Endothelial cell of umbilical vein (primary cell): ENCODE measurements at regions not wholly inside any gene's neighbourhood (a gene's known extent, or its start where the extent isn't known, plus 50 kb on each side); places are given as distances from the start of the nearest gene placed in this dataset.

Experiments used
- BruUV-seq: library from RNA; stranded (reverse); fragments of 400-500 nt; replicated peaks from 2 replicates; lab custom pipeline; 2021; lab: Mats Ljungman, UMichigan
- CTCF ChIA-PET: fragments of 300-600, 350-600 bp; sonication (Branson Sonifier 250); formaldehyde crosslinking; loops from one replicate; lab custom pipeline; 2021; ENCODE audit warnings: antibody characterized with exemption, inconsistent platforms; lab: Charles Lee
- POLR2A ChIA-PET: fragments of 300-600, 350-600 bp; sonication (Branson Sonifier 250); formaldehyde crosslinking; loops from one replicate; lab custom pipeline; 2021; ENCODE audit warnings: antibody characterized with exemption, inconsistent platforms; lab: Charles Lee
- DNase-seq: peaks from one replicate; pipeline ENCODE4 v3.0.0-alpha.2; 2011; ENCODE audit warnings: low read depth, low spot score
- FAIRE-seq: peaks from 2 replicates; lab custom pipeline; 2011; peaks lifted over from hg19 to GRCh38; lab: Jason Lieb, UNC
- H2AFZ ChIP-seq: 2 replicates; pipeline ENCODE4 v1.6.0; 2012; ENCODE audit warnings: low read depth, low read length, control low read depth, inconsistent platforms
- H3K27ac ChIP-seq: 2 replicates; pipeline ENCODE4 v1.5.1; 2011; ENCODE audit warnings: low read depth, mild to moderate bottlenecking, control low read depth, low read length, moderate library complexity; ENCODE audit not compliant: insufficient read depth
- H3K27me3 ChIP-seq, 2 experiments: 2 replicates each; pipeline versions ENCODE4 v1.6.0 to v1.6.1; 2011; ENCODE audit warnings: low read length in 2 of 2, mixed read lengths in 1 of 2; ENCODE audit not compliant: control insufficient read depth in 2 of 2, insufficient read depth in 2 of 2
- H3K36me3 ChIP-seq, 2 experiments: 2 replicates in 1 of 2; 3 replicates in 1 of 2; pipeline ENCODE4 v1.5.1; 2011; ENCODE audit warnings: low read length in 2 of 2, mild to moderate bottlenecking in 1 of 2, moderate library complexity in 1 of 2; ENCODE audit not compliant: control insufficient read depth in 2 of 2, insufficient read depth in 2 of 2; ENCODE audit errors: extremely low read depth in 1 of 2
- H3K4me1 ChIP-seq: 3 replicates; pipeline ENCODE4 v1.5.1; 2011; ENCODE audit warnings: mild to moderate bottlenecking, low read length; ENCODE audit not compliant: control insufficient read depth, insufficient read depth; ENCODE audit errors: extremely low read depth
- H3K4me2 ChIP-seq: 2 replicates; pipeline ENCODE4 v1.6.1; 2011; ENCODE audit warnings: low read length, control low read depth, mixed read lengths; ENCODE audit not compliant: insufficient read depth
- H3K4me3 ChIP-seq, 3 experiments: fragments of 200-600 bp in 1 of 3; sonication (generic), shearing (Covaris generic) in 1 of 3; replicated peaks in 1 of 3; 2 replicates each; pipeline ENCODE4 v1.5.1; 2011 to 2016; ENCODE audit warnings: control low read depth in 3 of 3, low read length in 3 of 3, mild to moderate bottlenecking in 2 of 3, inconsistent platforms in 1 of 3, low read depth in 1 of 3, moderate library complexity in 1 of 3; ENCODE audit not compliant: insufficient read depth in 1 of 3
- H3K79me2 ChIP-seq: 2 replicates; pipeline ENCODE4 v1.6.0; 2012; ENCODE audit warnings: low read length, inconsistent platforms; ENCODE audit not compliant: control insufficient read depth, insufficient read depth
- H3K9ac ChIP-seq: replicated peaks from 2 replicates; pipeline ENCODE3; 2011; ENCODE audit warnings: low read length, control low read depth; ENCODE audit not compliant: insufficient read depth; ENCODE audit errors: extremely low read depth
- H3K9me1 ChIP-seq: replicated peaks from 3 replicates; pipeline ENCODE4 v1.6.0; 2011; ENCODE audit warnings: mild to moderate bottlenecking, low read length; ENCODE audit not compliant: control insufficient read depth, insufficient read depth; ENCODE audit errors: extremely low read depth
- H3K9me3 ChIP-seq: replicated peaks from 2 replicates; pipeline ENCODE4 v1.5.1; 2012; ENCODE audit warnings: low read length, inconsistent platforms; ENCODE audit not compliant: control insufficient read depth, insufficient read depth
- H4K20me1 ChIP-seq: replicated peaks from 2 replicates; pipeline ENCODE3; 2011; ENCODE audit warnings: mild to moderate bottlenecking, low read length; ENCODE audit not compliant: control insufficient read depth, insufficient read depth; ENCODE audit errors: extremely low read depth
- CTCF ChIP-seq, 2 donors: IDR thresholded peaks; 1 replicate in 1 of 2; 2 replicates in 1 of 2; pipeline ENCODE4 v1.5.1; 2011; ENCODE audit warnings: low read length in 2 of 2, mild to moderate bottlenecking in 2 of 2, moderate library complexity in 2 of 2, control low read depth in 1 of 2, inconsistent platforms in 1 of 2, low read depth in 1 of 2; ENCODE audit not compliant: insufficient read depth in 1 of 2; ENCODE audit errors: extremely low read depth in 1 of 2
- EZH2 ChIP-seq: IDR thresholded peaks from 2 replicates; pipeline ENCODE4 v1.6.1; 2012; ENCODE audit warnings: borderline replicate concordance, low read depth, mild to moderate bottlenecking, moderate library complexity, low read length, inconsistent platforms; ENCODE audit not compliant: severe bottlenecking
- FOS ChIP-seq: IDR thresholded peaks from 2 replicates; pipeline ENCODE4 v1.6.1; 2011; ENCODE audit warnings: mild to moderate bottlenecking, low read length, moderate library complexity, borderline replicate concordance; ENCODE audit not compliant: insufficient read depth
- GATA2 ChIP-seq: IDR thresholded peaks from 2 replicates; pipeline ENCODE4 v1.7.0; 2011; ENCODE audit warnings: low read depth, mild to moderate bottlenecking, moderate library complexity, mixed read lengths, low read length; ENCODE audit not compliant: insufficient read length, insufficient read depth
- JUN ChIP-seq: IDR thresholded peaks from 2 replicates; pipeline ENCODE4 v1.6.1; 2011; ENCODE audit warnings: borderline replicate concordance, low read depth; ENCODE audit not compliant: insufficient read length, insufficient read depth
- MAX ChIP-seq: IDR thresholded peaks from 2 replicates; pipeline ENCODE4 v1.6.1; 2011; ENCODE audit not compliant: insufficient read depth, insufficient read length
- MYC ChIP-seq: IDR thresholded peaks from one replicate; pipeline ENCODE4 v1.6.1; 2011; ENCODE audit warnings: mild to moderate bottlenecking, low read depth, low read length
- POLR2A ChIP-seq: IDR thresholded peaks from 2 replicates; pipeline ENCODE4 v1.6.1; 2012; ENCODE audit warnings: low read depth, mild to moderate bottlenecking, control low read depth, low read length
- POLR2AphosphoS5 ChIP-seq: IDR thresholded peaks from 2 replicates; pipeline ENCODE4 v1.6.1; 2012; ENCODE audit warnings: low read depth, mild to moderate bottlenecking, control low read depth, low read length, moderate library complexity; ENCODE audit not compliant: insufficient read depth
- dilution Hi-C: fragments of 300-500 bp; cut with MboI; formaldehyde crosslinking; loops from one replicate; pipeline ENCODE4 v1.15.0; 2019; ENCODE audit warnings: low sequenced_read_pairs; ENCODE audit not compliant: extremely low pct_ligation_motif_present
- intact Hi-C: fragments of 100-400 bp; cut with micrococcal nuclease; formaldehyde crosslinking; loops from one replicate; pipeline ENCODE4 v1.10.0; 2022

- no peaks in the 10 kb centered on the region for H3K79me2 ChIP-seq
- no peak overlapping the region for H3K4me2 ChIP-seq
- intact Hi-C loops (no loop called here), dilution Hi-C loops (no loop called here)
- H3K36me3 ChIP-seq = no peaks in the 10 kb centered on the region
- no peaks in the 10 kb centered on the region for H3K9me3 ChIP-seq
- no peak overlapping the region for H3K27ac ChIP-seq
- no peaks in the 10 kb centered on the region for H3K27me3 ChIP-seq
- H3K4me3 ChIP-seq = no peak overlapping the region
- ChIA-PET POLR2A (no interaction called here), CTCF (no interaction called here)
- DNase-seq = no peak
- no TSS peak for BruUV-seq
- no peak for FAIRE-seq
- no peaks in the 10 kb centered on the region for H3K9me1 ChIP-seq
- H3K9ac ChIP-seq = no peak overlapping the region
- no peak overlapping the region for H2AFZ ChIP-seq
- TF ChIP-seq POLR2A (no peak), JUN (no peak)
- no peaks in the 10 kb centered on the region for H4K20me1 ChIP-seq
- H3K4me1 ChIP-seq = no peaks in the 10 kb centered on the region
Measured at GRCh38 chr2:49661809-49662208, 507.5 kb upstream of the FSHR start.

- dilution Hi-C loops (no loop called here), intact Hi-C loops (no loop called here)
- H3K79me2 ChIP-seq = no peaks in the 10 kb centered on the region
- no peaks in the 10 kb centered on the region for H3K9me1 ChIP-seq
- no TSS peak for BruUV-seq
- ChIA-PET POLR2A (no interaction called here), CTCF (no interaction called here)
- no peak for DNase-seq
- H3K27me3 ChIP-seq = no peaks in the 10 kb centered on the region
- no peak for TF ChIP-seq POLR2AphosphoS5
- TF ChIP-seq EZH2 = no peak
- TF ChIP-seq CTCF (IDR thresholded peaks at IDR 0.05; ENCODE audit: extremely low read depth in 1 of 2, insufficient read depth in 1 of 2, low read depth in 1 of 2, low read length in 2 of 2) = no peak
- no peak for TF ChIP-seq JUN
- TF ChIP-seq FOS = no peak
- no peak for TF ChIP-seq MYC
- no peak for TF ChIP-seq POLR2A
- TF ChIP-seq MAX = no peak
- TF ChIP-seq GATA2 = no peak
- no peak overlapping the region for H3K9ac ChIP-seq
- no peaks in the 10 kb centered on the region for H4K20me1 ChIP-seq
- no peak overlapping the region for H3K4me2 ChIP-seq
- H3K36me3 ChIP-seq = no peaks in the 10 kb centered on the region
- H2AFZ ChIP-seq = no peak overlapping the region
- H3K9me3 ChIP-seq = no peaks in the 10 kb centered on the region
- H3K4me3 ChIP-seq = no peak overlapping the region
- no peak for FAIRE-seq
- no peak overlapping the region for H3K27ac ChIP-seq
- no peaks in the 10 kb centered on the region for H3K4me1 ChIP-seq
Measured at GRCh38 chr2:49656853-49657252, 502.5 kb upstream of the FSHR start.
